ENCODE measurements at regions not wholly inside any gene's neighbourhood (a gene's known extent, or its start where the extent isn't known, plus 50 kb on each side); places are given as distances from the start of the nearest gene placed in this dataset.

DNA sequence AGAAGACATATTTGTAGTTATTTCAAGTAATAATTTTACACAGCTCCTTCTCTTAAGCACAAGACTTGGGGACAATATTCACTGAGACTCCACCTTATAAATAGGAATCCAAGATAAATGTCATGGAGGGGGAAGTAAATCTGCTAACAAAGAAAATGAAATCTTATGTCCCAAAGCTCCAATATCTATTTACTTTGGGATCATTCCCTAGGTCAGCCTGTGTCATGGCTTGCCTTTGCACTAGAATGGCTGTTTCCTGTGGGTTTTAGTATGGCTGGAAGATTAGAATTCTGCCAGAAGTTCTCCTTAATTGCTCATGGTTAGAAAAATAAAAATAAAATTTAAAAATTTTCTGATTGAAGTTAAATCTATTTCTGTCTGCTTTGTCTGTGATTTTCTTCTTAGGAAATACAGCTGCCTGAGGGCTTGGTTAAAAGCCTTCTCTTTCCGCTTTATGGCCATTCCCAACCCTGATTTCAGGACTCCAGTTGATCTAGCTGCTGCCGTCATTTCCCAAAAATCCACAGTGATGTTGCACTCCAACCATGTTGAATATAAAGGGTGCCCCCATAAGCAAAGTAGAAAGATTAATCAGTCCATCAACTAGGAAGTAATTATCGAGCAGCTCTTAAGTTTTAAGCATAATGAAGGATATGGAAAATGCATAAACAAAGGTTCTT lies 326.4 kb upstream of the LYPLAL1 start:
- POLR2A ChIA-PET = no interaction called here
- CTCF ChIA-PET = no interaction called here

DNA sequence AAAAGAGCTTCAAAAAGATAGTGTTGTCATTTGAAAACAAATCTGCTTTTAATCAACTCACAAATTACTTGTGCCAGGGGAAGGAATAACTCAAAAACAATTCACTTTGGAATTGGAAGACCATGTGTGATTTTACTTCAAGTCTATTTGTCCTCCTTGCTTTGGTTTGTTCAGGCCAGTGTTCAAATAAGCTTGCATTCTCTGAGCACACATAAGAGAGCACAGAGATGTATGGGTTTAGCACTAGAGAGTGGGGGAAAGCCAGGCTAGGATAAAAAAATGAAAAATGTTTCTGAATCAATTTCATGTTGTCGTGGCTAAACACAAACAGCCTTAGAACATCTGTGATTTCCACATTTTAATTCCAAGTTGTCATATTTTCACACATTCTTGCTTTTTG lies 325.7 kb upstream of the LYPLAL1 start:
- POLR2A ChIA-PET = no interaction called here
- CTCF ChIA-PET = no interaction called here

DNA sequence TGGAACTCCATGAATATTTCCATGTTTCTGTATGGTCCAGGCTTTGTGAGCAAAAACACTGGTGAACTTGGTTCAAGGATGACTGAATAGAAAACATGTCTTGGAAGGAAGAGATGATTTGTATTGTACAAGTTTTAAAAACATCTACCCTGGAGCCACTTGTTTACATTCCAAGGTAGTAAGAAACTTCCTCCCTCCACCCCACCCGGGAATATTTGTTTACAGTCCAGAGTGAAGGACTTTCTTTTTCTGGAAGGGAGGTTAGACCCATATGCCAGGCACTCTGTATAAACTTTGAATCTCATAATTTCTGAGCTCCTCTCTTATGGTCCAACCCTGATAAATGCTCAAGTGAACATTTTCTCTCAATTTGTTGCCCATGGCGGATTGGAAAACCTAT lies 323.3 kb upstream of the LYPLAL1 start:
- ChIA-PET CTCF (no interaction called here), POLR2A (no interaction called here)

DNA sequence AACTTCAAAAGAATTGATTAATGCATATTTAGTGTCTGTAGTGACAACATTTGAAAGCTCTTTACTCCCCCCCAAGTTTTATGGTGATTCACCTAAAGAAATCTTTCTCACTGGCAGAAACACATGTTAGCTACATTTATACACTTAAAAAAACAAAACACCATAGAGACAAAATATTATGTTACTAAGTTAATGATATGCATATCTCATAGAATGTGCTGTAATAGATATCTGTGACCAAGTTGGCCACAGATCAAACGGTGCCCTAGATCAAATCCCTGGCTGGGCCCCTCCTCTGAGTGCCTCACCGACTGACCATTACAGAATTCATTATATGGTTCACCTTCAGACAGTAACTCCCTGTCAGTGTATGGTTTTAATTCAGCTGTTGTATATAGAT lies 322.1 kb upstream of the LYPLAL1 start:
- ChIA-PET CTCF (no interaction called here), POLR2A (no interaction called here)

DNA sequence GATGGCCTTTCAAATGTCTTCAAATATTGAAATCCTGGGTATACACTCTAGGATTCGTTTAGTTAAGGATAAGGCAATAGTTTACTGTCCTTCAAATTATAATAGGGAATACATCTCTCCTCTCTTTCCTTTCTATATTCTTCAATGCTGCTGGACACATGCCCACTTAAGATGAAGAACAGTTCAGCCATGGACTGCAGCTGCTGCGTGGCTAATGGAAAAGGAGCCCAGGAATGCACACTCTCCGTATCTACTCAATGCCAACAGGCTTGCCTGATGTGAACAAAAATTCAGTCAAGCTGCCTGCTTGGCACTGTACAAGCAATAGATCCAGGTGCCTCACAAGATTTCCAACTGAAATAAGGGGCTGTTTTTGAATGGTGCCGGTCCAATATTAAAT lies 321.2 kb upstream of the LYPLAL1 start:
- ChIA-PET POLR2A (no interaction called here), CTCF (no interaction called here)

DNA sequence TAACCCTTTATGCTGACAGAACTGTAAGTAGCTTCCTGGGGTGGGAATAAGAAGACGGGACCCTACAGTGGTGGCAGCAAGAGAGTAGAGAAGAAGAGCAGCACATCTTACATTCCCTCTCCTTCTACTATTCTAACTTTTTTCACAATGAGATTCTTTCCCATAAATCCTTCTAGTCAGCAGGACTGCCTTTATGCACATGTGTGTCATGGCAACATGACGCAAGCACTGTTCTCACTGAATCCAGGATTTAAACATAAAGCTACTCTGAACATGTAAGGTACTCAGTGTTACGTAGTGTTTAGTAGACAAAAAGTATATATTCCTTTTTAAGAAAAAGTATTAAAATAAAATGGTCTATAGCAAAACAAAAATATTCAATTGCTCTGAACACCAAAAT lies 309.7 kb upstream of the LYPLAL1 start:
- CTCF ChIA-PET = no interaction called here
- POLR2A ChIA-PET = no interaction called here

DNA sequence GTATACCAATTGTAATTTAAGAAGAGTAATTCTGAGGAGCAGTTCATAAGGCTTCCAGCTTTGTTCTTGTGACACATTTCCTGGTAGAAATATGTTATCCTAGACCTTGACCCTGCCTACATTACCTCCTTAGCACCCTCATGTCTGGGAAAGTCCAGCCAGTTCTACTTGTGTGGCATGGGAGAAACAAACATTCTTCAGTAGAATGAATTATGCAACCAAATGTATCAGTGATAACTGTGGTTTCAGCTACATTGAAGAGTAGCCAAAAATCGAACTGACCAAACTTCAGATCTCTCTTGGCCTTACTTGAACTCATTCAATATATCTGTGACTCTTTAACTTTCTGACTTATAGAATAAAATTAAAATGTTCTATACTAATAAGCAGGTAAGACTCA lies 308.1 kb upstream of the LYPLAL1 start:
- CTCF ChIA-PET = no interaction called here
- POLR2A ChIA-PET = no interaction called here

DNA sequence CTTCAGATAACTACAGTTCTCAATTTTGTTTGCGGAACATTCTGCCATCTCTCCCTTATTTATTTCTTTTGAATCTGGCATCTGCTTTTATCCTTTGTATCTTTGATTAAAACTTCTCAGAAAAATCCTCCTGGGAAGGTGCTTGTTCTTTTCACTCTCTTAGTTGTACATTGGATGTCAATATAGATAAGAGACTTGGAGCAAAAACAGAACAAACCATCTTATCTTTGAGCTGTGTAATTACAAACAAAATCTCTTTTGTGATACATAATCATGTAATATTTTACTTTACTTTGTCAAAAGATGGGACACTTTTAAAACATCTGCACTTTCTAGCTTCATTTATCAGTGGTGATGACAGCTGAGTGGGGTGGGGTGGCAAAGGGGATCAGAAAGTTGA lies 307.2 kb upstream of the LYPLAL1 start:
- CTCF ChIA-PET = no interaction called here
- POLR2A ChIA-PET = no interaction called here

DNA sequence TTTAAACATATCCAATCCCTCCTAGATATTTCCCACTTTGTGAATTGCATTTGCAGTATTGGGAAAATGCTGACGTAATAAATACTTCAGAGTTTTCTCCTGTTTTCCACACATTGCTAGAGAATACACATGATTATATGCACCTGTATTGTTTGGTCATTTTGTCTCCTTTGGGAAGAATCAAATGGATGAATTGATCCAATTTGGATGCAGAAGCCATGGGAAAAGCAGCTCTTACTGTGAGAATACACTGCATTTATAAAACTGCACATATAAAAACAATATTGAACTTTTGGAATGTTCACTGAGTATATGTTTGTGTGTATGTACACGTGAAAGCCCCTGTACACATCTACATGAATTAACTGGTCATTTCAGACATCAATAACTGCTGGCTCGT lies 306.6 kb upstream of the LYPLAL1 start:
- ChIA-PET CTCF (no interaction called here), POLR2A (no interaction called here)

DNA sequence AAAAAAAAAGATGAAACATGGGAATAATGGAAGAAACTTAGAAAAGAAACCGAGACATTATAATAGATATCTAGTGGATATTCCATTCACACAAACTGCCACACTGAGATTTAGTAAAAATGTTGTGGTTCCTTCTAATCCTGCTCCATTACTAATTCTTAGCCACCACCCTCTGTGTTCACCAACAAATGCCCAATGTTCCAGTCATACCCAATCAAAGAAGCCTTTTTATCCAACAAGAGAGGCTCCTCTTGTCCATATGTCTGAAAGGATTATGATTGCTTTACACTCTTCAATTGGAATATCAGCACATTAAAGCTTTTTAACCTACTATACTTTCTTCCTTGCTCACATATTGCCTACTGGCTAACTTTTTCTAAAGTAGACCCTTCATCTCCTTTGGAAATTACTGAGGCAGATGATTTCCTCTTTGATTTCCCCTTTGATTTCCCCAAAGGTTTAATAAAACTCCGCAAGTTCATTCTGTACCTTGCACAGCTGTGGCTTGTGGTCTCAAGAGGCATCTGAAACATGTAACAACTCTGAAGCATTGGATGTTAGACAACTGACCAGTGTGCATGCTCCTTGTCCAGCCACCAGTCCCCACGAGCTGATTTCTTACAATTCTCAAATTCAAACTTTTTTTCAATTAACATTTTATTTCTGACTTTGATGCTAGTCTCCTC lies 305.6 kb upstream of the LYPLAL1 start:
- ChIA-PET CTCF (no interaction called here), POLR2A (no interaction called here)

DNA sequence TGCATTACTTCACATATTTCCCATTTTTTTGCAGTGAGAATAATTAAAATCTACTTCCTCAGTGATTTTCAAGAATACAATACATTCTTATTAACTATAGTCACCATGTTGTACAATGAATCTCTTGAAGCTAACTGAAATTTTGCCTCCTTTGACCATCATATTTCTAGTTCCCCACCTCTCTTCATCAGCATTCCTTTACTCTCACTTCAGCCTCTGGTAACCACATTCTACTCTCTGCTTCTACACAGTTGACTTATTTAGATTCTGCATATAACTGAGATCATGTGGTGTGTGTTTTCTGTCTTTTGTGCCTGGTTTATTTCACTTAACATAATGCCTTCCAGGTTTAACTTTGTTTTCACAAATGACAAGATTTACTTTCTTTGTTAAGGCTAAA lies 304.4 kb upstream of the LYPLAL1 start:
- POLR2A ChIA-PET = no interaction called here

DNA sequence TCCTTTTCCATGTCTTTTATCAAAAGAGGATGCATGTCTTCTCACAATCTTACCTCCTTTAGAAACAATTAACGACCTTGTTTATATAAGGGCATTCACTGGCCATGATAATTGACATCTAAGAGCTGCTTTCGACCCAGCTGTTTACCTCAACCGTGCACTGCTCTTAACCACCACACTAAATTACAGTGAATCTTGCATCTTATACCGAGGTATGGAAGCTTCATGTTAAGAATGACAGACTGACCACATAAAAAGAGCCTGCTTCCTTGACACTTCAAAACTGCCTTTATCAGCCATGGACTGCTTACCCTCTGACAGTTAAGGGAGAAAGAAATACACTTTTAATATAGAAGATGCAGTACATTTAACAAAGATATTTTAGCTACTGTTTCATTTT lies 301.7 kb upstream of the LYPLAL1 start:
- ChIA-PET CTCF (no interaction called here), POLR2A (no interaction called here)

More for the DNA sequence above, 304.4 kb upstream of the LYPLAL1 start:
- CTCF ChIA-PET = no interaction called here

DNA sequence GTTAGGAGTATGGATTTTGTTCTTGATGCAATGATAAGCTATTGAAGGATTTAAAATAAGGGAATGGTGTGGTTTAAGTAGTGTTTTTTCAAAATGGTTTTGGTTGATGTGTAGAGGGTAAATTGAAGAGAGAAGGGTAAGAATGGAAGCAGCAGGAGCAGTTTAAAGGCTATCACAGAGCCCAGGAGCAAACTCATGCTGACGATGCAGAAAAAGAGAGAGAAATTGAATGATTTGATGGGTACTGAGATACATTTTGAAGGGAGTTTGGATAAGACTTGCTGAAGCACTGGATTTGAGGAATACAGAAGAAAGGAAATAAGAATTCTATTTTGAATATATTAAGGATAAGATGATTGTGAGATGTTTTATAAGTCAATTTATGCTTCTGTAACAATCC lies 300.8 kb upstream of the LYPLAL1 start:
- ChIA-PET POLR2A (no interaction called here), CTCF (no interaction called here)

DNA sequence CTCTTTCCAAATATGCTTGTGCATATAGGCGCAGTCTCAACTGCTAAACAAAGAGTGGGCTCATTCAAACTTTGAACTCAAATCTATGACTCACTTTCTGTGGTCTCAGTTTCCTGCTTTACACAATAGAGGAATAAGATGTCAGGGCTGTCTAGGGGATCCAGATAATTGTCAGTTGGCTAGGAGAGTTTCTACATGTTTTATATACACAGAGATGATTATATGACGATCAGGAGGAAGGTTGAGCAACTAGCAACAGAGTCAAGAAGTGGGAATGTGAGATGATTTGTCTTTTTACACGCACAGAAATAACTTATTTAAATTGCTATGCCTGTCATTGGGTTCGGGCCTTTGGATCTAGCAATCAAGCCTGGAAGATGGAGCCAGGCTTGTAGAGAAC lies 299.4 kb upstream of the LYPLAL1 start:
- CTCF ChIA-PET = no interaction called here
- POLR2A ChIA-PET = no interaction called here

DNA sequence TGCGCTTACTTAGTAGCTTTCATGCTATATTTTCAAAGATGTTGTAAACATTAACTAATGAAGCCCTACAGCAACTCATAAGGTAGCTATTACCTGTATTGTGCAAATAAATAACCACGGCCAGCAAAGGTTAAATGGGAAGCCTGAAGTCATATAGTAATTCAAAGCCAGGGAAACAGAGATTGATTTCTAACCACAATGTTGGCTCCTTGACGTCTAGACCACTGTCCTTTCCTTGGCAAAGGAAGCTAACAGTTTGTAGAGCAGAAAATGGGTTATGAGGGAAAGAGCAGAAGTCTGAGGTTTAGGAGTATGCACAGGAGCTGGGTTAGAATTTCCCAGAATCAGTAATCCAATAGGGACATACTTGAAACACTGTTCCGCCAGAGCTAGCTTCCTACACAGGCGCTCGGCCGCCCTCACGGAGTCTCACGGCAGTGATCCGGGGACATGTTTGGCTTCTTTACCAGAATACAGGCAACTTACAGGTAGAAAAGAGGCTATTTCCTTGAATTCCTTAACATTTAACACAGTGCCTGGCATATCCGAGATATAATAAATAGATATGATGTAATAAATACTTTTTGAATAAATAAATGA lies 298.8 kb upstream of the LYPLAL1 start:
- ChIA-PET POLR2A (no interaction called here), CTCF (no interaction called here)

DNA sequence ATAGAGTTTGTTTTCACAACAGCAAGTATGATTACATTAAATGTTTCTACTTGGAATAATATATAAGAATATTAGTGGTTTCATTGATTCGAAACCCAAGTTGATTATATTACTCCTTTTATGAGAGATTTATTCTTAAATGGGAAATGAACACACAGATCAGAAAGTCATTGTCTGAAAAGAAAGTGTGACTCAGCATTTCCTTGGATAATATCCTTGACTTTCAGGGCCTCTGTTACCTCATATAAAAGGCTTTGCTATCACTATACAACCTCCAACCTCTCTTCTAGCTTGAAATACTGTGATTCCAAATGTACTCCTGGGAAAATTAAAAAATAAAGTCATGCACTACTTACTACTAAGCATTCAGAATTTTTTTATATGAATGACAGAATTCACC lies 295.3 kb upstream of the LYPLAL1 start:
- CTCF ChIA-PET = no interaction called here
- POLR2A ChIA-PET = no interaction called here

DNA sequence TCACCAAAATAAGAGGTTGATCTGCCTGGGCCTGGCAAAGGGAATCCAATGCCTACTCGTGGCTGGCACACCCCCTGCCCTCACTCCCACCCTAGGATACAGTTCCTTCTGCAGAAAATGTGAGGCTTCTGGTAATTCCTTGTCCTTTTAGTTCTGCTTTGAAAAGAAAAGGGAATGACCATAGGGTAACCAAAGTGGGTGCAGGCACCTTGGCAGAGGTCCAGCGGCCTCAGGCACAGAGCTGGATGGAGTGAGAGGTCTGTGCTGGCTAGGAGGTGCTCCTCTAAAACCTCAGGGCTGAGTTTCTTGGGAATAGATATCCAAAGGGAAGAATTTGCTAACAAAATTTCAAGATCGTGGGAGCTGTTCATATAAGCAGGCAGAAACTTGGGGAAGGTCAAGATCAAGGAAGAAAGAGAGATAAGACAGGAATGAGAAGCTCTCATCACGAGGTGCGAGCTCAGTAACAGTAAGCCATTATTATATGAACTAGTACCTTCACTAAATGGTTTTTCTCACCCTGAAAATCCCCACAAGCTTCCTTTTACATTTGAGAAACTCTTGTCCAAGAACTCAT lies 293.1 kb upstream of the LYPLAL1 start:
- POLR2A ChIA-PET = no interaction called here
- CTCF ChIA-PET = no interaction called here

DNA sequence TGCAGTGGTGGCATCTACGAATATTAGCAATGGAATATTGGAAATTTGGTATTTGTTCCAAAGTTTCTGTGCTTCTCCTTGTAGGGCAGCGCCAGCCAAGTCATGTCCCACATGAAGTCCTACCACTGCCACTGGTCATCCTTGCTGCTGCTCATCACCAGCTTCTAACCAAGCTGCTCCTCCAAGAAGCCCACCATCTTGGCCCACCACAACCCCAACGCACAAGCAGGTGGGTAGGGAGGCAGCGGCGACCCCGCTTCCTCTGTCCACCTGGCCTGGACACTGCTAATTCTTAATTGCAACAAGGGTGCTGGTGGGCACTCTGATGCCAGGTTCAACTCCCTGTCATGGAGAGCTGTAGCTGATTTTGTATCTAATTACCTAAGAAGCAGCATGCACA lies 291.2 kb upstream of the LYPLAL1 start:
- CTCF ChIA-PET = no interaction called here
- POLR2A ChIA-PET = no interaction called here

DNA sequence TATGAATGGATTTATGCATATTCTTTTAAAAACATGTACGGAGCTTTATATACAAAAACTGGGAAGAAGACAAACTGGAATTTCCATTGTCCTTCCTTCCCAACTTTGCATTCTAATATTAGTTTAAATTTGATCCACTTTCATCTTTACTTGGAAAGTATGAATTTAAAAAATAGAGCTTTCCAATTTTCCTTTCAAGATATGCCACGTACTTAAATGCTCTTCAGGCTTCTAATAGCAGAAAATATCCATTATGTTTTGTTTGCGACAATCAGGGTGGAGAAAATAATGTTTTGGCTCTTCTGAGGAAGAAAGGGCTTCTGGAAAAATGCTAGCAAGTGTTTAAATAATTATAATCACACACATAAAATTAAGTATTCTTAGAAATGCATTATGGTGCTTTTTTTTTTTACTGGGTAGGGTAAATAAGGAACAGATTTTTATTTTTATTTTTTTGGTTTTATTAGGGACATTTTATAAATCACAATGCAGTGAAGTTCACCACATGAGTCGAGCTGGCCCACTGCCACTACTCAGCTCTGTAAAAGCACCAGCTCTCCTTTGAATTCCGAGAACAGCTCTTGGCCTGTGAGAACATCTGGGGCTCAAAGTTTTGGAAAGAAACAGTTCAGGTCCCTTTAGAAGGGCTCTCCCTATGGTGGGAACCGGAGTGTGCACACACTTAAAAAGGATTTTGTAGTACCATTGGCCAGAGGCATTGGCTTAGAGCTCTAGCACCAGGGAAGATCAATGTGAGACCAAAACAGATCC lies 287.4 kb upstream of the LYPLAL1 start:
- ChIA-PET CTCF (no interaction called here), POLR2A (no interaction called here)

DNA sequence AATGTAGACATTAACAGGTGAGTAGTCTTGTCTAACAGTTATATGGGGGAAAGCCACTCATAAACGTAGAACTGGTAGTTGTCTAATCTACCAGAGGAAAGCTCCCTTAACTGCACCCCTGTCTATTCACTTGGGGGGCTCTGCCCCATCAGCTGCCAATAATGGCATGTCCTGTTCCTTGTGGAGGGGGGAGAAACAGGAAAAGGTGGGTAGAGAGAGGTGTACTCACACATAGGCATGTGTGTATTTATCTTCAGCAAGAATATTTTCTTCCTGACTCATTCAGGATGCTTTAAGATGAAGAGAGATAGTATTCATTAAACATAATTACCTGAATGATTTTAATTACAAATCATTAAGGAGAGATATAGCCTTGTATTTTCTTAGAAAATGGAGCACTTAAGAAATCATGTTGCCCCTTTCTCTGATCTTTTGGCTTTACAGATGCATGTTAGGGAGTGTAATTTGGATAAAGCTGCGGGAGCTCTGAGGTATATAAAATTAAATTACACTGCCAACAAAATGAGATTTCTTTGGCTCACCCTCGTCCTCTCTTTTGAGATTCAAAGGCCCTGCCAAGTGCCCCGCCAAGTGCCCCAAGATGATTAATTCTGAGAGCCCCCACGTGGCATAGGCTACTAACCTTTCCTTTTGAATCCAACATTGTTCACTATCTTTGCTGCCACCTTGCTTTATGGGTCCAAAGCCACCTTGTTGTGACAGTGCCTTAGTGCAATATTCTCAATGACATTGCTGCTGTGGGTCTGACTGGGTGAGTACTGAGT lies 286.3 kb upstream of the LYPLAL1 start:
- ChIA-PET CTCF (no interaction called here), POLR2A (no interaction called here)

Data from activated CD8-positive, alpha-beta memory T cell treated with anti-CD3 and anti-CD28 coated beads for 36 hours (primary cell).